ENCODE measurements at regions not wholly inside any gene's neighbourhood (a gene's known extent, or its start where the extent isn't known, plus 50 kb on each side); places are given as distances from the start of the nearest gene placed in this dataset.
"Not testable (repeated sequence)": the region's sequence is repeated elsewhere in the genome, so short reads cannot be mapped to it uniquely, and the experiment has no call there.

DNA sequence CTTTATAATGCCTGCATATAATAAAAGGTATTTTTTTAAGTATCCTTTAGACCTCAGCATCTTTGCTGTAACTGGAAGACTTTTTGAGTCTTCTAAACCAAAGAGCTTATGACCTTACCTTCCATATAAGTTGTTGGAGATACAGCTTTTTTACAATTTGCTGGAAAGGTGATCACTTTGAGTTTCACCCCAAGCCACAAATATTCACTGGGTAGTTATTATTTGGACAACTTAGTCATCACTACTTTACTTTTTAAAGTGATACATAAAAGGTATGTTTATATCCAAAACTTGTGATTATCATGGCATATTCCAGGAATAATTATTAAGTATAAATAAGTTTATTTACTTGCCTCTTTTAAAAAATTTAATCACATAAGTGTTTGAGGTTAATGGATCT lies 246.7 kb upstream of the NRIP1 start:
- DNase-seq (ENCODE audit: low spot score), result no peak

- not testable (repeated sequence) for DNase-seq (ENCODE audit: low spot score)
Observed at GRCh38 chr21:15317034-15317433, 252.2 kb upstream of the NRIP1 start.

GRCh38 chr21:15319727-15320126 lies 254.9 kb upstream of the NRIP1 start:
- DNase-seq (ENCODE audit: low spot score), result no peak

- DNase-seq (ENCODE audit: low spot score), result no peak
Observed at GRCh38 chr21:15324542-15324941, 259.7 kb upstream of the NRIP1 start.

GRCh38 chr21:15326032-15326867 lies 261.4 kb upstream of the NRIP1 start:
- no peak for DNase-seq (ENCODE audit: low spot score)

GRCh38 chr21:15327637-15328265 lies 263.0 kb upstream of the NRIP1 start:
- DNase-seq (ENCODE audit: low spot score), result no peak

GRCh38 chr21:15329191-15329590 lies 264.4 kb upstream of the NRIP1 start:
- DNase-seq (ENCODE audit: low spot score), result no peak

GRCh38 chr21:15330872-15331271 lies 266.1 kb upstream of the NRIP1 start:
- no peak for DNase-seq (ENCODE audit: low spot score)

GRCh38 chr21:15332572-15332971 lies 267.8 kb upstream of the NRIP1 start:
- DNase-seq (ENCODE audit: low spot score), result no peak

GRCh38 chr21:15333136-15333710 lies 268.4 kb upstream of the NRIP1 start:
- DNase-seq (ENCODE audit: low spot score), result no peak

- DNase-seq (ENCODE audit: low spot score), result no peak
Observed at GRCh38 chr21:15333951-15334350, 269.2 kb upstream of the NRIP1 start.

DNA sequence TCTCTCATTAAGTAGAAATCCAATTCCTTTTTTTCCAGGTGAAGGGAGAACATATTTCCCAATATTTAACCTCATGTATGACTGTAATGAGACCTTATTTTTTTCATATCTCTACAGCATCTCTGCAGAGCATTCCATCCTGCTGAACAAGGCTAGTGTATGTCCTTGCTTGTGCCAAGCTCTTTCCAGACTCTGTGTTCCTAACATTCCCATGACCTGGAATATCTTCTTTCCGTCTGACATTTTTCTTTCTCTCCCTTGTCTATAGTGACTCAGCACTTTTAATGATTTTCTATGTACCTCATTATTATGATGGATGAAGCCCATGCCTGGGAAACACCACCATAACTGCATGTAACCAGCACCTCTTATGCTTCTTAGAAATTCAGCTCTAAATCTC lies 278.3 kb upstream of the NRIP1 start:
- no peak for DNase-seq (ENCODE audit: low spot score)

DNA sequence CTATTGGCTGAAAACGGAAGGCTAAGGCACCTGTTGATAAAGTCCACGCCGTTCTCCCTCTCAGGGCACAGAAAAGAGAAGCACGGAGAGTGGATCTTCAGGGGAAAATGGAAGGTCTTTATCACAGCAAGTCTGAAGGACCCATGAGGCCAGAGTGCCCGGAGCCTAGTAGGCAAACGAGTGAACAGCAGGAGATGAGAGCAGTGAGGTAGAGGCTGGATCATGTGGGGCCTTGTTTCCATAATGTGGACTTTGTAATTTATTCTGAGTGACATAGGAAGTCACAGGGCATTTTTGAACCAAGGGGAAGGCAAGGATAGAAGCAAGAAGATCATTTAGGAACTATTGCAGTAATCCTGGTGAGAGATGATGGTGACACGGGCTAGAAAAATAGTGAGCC lies 287.2 kb upstream of the NRIP1 start:
- no peak for DNase-seq (ENCODE audit: low spot score)

- DNase-seq (ENCODE audit: low spot score), result no peak
Observed at GRCh38 chr21:15353546-15353945, 288.7 kb upstream of the NRIP1 start.

DNA sequence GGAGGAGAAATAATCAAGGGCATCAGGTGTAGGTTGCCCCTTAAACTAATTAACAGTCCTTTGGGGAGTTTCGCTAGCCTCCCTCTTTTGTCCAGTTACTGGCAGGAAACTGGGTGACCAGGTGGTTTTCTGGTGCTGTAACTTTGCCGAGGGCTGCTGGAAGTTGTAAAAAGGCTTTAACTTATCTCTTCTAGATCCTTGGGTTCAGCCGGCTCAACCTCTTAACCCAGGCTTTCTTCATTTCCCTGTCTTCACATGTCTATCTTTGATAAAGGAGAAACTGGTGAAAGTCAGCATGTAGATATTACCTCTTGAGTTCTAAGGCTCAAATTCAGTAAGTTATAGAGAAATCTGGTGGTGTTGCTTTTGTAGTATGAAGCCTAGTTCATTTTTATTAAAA lies 289.7 kb upstream of the NRIP1 start:
- no peak for DNase-seq (ENCODE audit: low spot score)

- DNase-seq (ENCODE audit: low spot score), result no peak
Observed at GRCh38 chr21:15355066-15355465, 290.3 kb upstream of the NRIP1 start.

DNA sequence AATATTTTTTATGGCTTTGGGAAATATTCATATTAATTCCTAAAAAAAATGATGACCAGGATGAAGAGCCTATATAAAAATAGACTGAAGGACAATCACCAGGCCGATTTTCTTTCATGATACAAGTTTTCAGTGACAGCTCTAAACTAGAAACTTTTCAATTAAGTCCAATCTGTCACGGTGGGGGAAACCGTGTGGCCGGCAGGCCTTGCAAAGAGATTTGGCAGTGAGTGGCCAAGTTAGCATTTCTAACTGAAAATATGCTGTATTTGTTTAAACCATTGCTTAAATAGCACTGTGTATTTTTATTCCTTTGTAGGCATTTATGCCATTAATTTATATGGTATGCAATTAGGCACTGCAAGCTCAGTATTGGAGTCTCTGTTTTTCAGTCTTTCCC lies 294.5 kb upstream of the NRIP1 start:
- DNase-seq (ENCODE audit: low spot score), result no peak

DNA sequence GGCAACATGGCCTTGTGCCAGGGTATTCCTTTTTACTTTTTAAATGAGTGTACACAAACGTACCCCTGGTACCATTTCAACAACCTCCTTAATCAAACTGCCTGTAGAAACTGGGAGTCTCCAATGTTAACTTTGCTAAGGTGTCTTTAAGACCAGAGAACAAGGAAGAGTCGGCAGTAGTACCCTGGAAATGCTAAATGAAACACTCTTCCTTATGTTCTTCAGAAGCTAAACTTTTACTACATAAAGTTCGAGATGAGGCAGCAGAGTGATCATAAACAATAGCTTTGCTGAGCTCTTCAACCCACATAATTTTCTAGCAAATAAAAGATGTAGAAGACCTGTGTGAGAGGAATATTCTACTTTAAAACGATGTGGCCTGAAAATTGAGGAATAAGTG lies 297.7 kb upstream of the NRIP1 start:
- no peak for DNase-seq (ENCODE audit: low spot score)

DNA sequence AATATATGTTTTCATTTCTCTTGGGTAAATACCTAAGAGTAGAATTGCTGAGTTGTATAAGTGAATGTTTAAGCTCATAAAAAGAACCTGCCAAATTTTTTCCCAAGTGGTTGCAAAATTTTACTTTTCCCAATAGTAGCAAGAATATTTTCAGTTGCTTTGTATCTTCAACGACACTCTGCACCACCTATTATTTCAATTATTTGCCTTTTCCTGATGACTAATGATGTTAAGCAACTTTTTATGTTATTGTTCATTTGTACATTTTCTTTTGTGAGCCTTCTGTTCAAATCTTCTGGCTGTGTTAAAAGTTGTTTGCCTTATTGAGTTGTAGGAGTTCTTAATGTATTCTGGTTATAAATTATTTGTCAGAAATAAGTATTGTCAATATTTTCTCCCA lies 299.1 kb upstream of the NRIP1 start:
- no peak for DNase-seq (ENCODE audit: low spot score)

- peak; percentile 66 for DNase-seq (ENCODE audit: low spot score)
Observed at GRCh38 chr21:15365751-15366392, 301.1 kb upstream of the NRIP1 start.

DNA sequence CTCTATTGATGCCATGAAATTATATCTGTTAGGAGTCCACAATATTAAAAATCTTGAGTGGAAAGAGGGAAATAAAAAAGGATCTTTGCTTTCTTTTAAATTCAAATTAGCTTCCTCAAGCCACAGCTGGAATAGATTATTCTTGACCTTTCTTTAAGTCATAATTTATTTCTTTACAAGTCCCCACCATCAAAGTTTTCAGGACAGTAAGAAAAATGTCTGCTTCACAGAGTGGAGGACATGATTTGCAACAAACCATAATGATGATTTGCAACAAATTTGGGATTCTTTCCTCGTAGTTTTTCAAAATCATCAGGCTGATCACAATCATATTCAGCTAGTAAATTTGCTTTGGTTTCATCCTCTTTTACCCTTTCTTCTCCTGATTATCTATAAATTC lies 301.8 kb upstream of the NRIP1 start:
- no peak for DNase-seq (ENCODE audit: low spot score)

GRCh38 chr21:15367061-15367626 lies 302.3 kb upstream of the NRIP1 start:
- no peak for DNase-seq (ENCODE audit: low spot score)
